VCaP (cell line): ENCODE measurements at regions not wholly inside any gene's neighbourhood (a gene's known extent, or its start where the extent isn't known, plus 50 kb on each side); places are given as distances from the start of the nearest gene placed in this dataset.

ENCODE experiments used
- H3K27ac ChIP-seq: fragments of 450-650 bp; 2 replicates; pipeline ENCODE4 v1.5.1; 2017
- CTCF ChIP-seq: fragments of 450-650 bp; conservative IDR thresholded peaks from 2 replicates; pipeline ENCODE4 v1.5.1; 2017; ENCODE audit warnings: mild to moderate bottlenecking, moderate library complexity

DNA sequence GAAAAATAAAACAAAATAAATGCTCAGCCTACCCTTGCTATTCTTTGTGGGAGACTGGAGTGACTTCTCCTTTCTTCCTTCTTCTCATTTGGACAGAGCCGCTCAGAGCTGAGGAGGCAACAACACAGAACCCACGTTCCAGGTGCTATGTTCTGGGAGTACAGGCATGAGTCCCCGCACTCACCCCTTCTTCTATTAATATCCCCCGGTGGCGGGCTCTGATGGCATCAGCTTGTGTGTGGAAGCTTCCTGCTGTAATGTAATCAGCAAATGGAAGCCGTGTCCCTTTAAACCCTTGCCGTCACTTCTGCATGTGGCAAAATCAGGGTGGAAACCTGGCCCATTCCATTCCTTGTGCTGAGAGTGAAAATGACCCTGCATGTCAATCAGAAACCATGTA lies 116.9 kb upstream of the ADARB2 start:
- H3K27ac ChIP-seq: no peak overlapping the region
- no peak for TF ChIP-seq CTCF

GRCh38 chr10:1853801-1854200 lies 116.5 kb upstream of the ADARB2 start:
- no peak for TF ChIP-seq CTCF
- no peak overlapping the region for H3K27ac ChIP-seq

DNA sequence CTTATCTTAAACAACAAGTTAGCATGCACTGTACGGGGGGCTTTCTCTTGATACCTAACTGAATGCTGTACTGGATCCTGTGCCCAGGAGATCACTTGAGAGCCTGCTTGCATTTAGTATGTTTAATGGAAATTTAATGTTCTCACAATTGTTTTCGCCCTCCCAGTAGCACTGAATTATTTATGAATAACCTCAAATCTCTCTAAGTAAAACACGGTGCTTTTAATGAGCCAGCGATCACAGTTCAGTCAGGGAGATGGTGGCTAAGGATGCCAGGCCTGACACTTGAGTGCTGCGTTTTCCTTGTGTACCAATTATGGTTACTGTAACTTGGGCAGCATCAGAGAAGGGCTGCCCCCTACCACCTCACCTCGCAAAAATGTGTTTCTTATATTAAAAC lies 115.5 kb upstream of the ADARB2 start:
- H3K27ac ChIP-seq: no peak overlapping the region
- TF ChIP-seq CTCF: no peak

DNA sequence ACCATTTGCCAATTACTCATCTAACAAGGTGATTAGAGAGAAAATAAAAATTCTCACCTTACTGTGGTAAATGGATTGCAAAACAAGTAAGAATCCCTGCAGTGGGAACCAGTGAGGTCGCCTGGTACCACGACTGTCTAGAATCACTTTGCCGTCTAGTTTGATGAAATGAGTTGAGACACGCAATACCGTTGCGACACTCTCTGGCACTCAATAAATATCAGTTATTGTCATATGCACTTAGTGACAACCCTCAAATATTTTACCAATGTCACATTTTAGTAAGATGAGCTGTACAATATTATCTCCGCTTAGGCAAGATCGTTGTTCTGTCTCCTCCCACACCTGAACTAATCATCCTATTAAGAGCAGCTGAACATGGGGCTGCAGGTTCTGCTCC lies 114.4 kb upstream of the ADARB2 start:
- no peak overlapping the region for H3K27ac ChIP-seq
- TF ChIP-seq CTCF: no peak

DNA sequence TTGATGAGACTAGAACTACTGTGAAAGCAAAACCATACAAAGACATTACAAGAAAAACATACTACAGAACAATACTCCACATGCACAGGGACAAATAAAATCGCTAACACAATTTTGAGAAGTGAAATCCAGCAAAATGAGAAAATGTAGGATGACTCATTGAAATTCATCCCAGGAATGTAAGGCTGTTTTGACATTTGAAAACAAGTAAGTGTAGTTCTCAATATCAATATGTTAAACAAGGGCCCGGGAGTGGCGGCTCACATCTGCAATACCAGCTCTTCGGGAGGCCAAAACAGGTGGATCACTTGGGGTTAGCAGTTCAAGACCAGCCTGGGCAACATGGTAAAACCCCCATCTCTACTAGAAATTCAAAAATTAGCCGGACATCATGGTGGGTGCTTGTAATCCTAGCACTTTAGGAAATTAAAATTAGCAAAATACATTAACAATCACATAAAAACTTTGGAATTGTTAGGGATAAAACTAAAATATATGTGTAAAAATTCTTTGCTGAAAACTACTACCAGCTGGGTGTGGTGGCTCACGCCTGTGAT lies 113.7 kb upstream of the ADARB2 start:
- no peak overlapping the region for H3K27ac ChIP-seq
- TF ChIP-seq CTCF: no peak

DNA sequence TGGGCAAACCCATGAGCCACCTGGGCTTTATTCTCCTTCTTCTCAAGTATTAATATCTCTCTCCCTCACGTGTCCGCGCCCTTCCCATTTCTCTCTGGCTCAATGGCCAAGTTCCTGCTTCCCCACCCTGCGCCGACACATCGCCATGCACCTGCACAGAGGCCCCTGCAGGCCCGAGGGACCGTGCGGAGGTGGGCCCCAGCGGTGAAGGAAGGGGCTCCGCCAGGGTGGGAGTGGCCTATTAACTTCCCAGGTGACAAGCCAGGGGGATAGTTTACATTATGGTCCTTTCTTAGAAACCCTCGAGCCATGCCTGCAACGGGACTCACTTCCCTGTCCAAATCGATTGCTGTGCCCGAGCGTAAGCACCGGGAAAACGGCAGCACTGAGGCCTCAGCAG lies 110.0 kb upstream of the ADARB2 start:
- no peak for TF ChIP-seq CTCF

GRCh38 chr10:1846032-1846431 lies 108.7 kb upstream of the ADARB2 start:
- no peak overlapping the region for H3K27ac ChIP-seq
- no peak for TF ChIP-seq CTCF

More for the DNA sequence above, 110.0 kb upstream of the ADARB2 start:
- H3K27ac ChIP-seq: no peak overlapping the region
